HG03565 (cell line): ENCODE measurements at regions not wholly inside any gene's neighbourhood (a gene's known extent, or its start where the extent isn't known, plus 50 kb on each side); places are given as distances from the start of the nearest gene placed in this dataset.

Experiments used
- ATAC-seq: cut with Tn5 transposase; IDR thresholded peaks from one replicate; pipeline ENCODE4 v1.9.1; 2021; ENCODE audit warnings: mild to moderate bottlenecking, moderate library complexity; ENCODE audit not compliant: unreplicated experiment

- ATAC-seq, result no peak
These were observed 82.4 kb upstream of the PDE1C start for GRCh38 chr7:32152576-32152975.

- ATAC-seq, result no peak
These were observed 80.4 kb upstream of the PDE1C start for GRCh38 chr7:32150589-32150988.

- no peak for ATAC-seq
These were observed 79.8 kb upstream of the PDE1C start for GRCh38 chr7:32150039-32150438.

- no peak for ATAC-seq
These were observed 77.5 kb upstream of the PDE1C start for GRCh38 chr7:32147546-32148268.

GRCh38 chr7:32145911-32146310 is 75.7 kb upstream of the PDE1C start:
- ATAC-seq, result no peak

GRCh38 chr7:32144676-32145075 is 74.5 kb upstream of the PDE1C start:
- no peak for ATAC-seq

- no peak for ATAC-seq
These were observed 73.1 kb upstream of the PDE1C start for GRCh38 chr7:32143301-32143700.

- no peak for ATAC-seq
These were observed 72.4 kb upstream of the PDE1C start for GRCh38 chr7:32142649-32143048.

- no peak for ATAC-seq
These were observed 70.2 kb upstream of the PDE1C start for GRCh38 chr7:32140210-32140939.

GRCh38 chr7:32137059-32137458 is 66.9 kb upstream of the PDE1C start:
- no peak for ATAC-seq

GRCh38 chr7:32131091-32131490 is 60.9 kb upstream of the PDE1C start:
- no peak for ATAC-seq

- no peak for ATAC-seq
These were observed 56.6 kb upstream of the PDE1C start for GRCh38 chr7:32126843-32127242.
